IgD-negative memory B cell (primary cell): ENCODE measurements at regions not wholly inside any gene's neighbourhood (a gene's known extent, or its start where the extent isn't known, plus 50 kb on each side); places are given as distances from the start of the nearest gene placed in this dataset.

ENCODE experiments used
- H3K27ac Mint-ChIP-seq, 3 donors: one replicate each; pipeline ENCODE4 v1.8.0; 2020 to 2022; ENCODE audit warnings: mild to moderate bottlenecking in 3 of 3, mixed read lengths in 3 of 3, moderate library complexity in 1 of 3
- H3K27me3 Mint-ChIP-seq: one replicate; pipeline ENCODE4 v1.8.0; 2021; ENCODE audit warnings: mixed read lengths
- H3K36me3 Mint-ChIP-seq: one replicate; pipeline ENCODE4 v1.8.0; 2020; ENCODE audit warnings: mild to moderate bottlenecking, mixed read lengths
- H3K4me1 Mint-ChIP-seq, 3 donors: one replicate each; pipeline ENCODE4 v1.8.0; 2020 to 2022; ENCODE audit warnings: mixed read lengths in 3 of 3, mild to moderate bottlenecking in 1 of 3
- H3K4me3 Mint-ChIP-seq, 4 donors: one replicate each; pipeline ENCODE4 v1.8.0; 2020 to 2022; ENCODE audit warnings: mild to moderate bottlenecking in 4 of 4, mixed read lengths in 4 of 4, moderate library complexity in 3 of 4
- H3K9me3 Mint-ChIP-seq, 3 donors: one replicate each; pipeline ENCODE4 v1.8.0; 2020 to 2021; ENCODE audit warnings: mixed read lengths in 3 of 3, mild to moderate bottlenecking in 1 of 3

DNA sequence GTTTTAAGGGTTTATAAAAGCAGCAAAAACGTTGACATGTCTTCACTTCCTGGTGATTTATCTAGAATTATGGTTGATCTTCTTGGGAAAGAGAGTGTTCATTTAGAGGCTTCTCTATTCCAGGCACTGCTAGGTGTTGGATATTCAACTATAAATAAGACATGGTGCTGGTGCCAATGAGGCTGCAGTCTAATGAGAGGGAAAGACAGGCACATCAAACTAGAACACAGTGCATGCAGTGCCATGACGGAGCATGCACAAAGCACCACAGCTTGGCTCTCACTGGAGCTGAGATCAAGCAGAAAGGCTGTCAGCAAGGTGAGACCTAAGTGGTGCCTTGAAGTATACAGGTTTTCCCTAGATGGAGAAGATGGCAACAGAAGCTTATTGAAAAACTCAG is 126.5 kb downstream of the RMI1 start:
- Mint-ChIP-seq H3K4me1 (peaks cover 0 to 2% (median 0%) of the 10 kb centered on the region in 3 donors), H3K36me3 (no peaks in the 10 kb centered on the region), H3K27me3 (peaks cover 8% of the 10 kb centered on the region), H3K4me3 (no peak overlapping the region), H3K27ac (no peak overlapping the region), H3K9me3 (peaks cover 0 to 5% (median 4%) of the 10 kb centered on the region in 3 donors)

DNA sequence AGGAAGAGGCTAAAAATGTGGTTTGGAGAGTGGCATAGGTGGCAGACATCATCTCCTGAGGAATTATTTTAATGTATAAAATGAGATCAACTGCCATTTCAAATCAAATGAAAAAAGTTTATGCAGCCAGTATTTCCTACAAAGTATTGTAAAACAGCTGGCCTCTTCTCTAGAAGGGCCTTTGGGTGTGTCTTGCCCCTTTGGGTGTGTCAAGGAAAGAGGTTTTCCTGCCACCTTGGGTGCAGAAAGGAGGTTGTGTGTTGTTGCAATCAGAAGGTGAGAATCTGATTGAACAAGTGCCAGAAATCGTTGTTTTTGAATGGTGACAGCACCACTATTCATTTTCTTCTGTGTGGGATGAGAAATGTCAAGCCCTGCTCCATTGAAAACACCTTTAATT is 127.4 kb downstream of the RMI1 start:
- Mint-ChIP-seq H3K4me1 (peaks cover 0 to 2% (median 0%) of the 10 kb centered on the region in 3 donors), H3K27me3 (peaks cover 3% of the 10 kb centered on the region), H3K9me3 (peaks cover under 1 to 5% (median 4%) of the 10 kb centered on the region in 3 donors), H3K4me3 (no peak overlapping the region), H3K27ac (no peak overlapping the region), H3K36me3 (no peaks in the 10 kb centered on the region)

DNA sequence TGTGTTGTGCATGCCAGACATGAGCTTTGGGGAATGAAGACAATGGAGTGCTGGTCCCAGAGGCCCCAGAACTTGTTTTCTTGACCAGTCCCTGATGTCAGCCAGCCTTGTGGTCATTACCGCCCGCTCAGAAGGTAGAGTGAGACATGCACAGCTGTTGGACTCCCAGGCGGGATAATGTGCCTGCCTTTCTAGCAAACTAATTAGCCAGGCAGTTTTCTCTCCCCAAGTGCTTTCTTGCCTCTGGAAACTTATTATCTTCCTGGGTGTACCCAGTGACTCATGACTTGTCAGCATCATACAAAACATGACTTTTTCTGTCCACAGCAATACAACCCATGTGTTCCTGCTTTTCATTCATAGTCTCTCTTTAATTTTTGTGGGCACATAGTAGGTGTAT is 131.1 kb downstream of the RMI1 start:
- H3K27me3 Mint-ChIP-seq, result peaks cover 3% of the 10 kb centered on the region
- no peak overlapping the region for H3K27ac Mint-ChIP-seq
- peaks cover 8% of the 10 kb centered on the region in 3 donors for H3K9me3 Mint-ChIP-seq
- no peak overlapping the region for H3K4me3 Mint-ChIP-seq
- peaks cover 2% of the 10 kb centered on the region for H3K36me3 Mint-ChIP-seq
- peaks cover 0 to 2% (median 0%) of the 10 kb centered on the region in 3 donors for H3K4me1 Mint-ChIP-seq

DNA sequence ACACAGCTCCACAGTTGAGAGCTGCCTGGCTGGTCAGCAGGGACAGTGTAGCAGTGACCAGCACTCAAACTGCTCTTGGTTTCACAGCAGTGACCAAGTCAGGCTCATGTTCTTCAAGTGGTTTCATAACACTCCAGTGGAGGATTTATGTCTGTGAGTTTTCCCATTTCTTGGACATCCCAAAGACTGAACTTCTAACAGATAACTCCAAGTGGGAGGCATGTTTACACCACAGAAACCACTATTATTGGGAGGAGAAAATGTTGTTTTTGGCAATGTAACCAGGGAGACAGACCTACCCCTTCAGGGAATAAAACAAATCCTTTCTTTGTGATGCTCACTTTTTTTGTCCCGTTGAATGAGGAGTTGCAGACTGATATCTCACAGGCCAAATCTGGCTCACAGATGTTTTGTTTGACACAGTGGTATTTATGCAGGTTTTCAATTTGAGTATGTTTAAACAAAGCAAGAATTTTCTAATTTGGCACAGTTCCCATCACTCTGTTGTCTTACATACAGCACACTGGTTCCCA is 141.5 kb downstream of the RMI1 start:
- Mint-ChIP-seq H3K27me3 (peaks cover 4% of the 10 kb centered on the region), H3K4me3 (no peak overlapping the region), H3K27ac (no peak overlapping the region), H3K9me3 (peaks cover 2 to 6% (median 5%) of the 10 kb centered on the region in 3 donors), H3K36me3 (peaks cover 6% of the 10 kb centered on the region), H3K4me1 (peaks cover 0 to 2% (median 0%) of the 10 kb centered on the region in 3 donors)

DNA sequence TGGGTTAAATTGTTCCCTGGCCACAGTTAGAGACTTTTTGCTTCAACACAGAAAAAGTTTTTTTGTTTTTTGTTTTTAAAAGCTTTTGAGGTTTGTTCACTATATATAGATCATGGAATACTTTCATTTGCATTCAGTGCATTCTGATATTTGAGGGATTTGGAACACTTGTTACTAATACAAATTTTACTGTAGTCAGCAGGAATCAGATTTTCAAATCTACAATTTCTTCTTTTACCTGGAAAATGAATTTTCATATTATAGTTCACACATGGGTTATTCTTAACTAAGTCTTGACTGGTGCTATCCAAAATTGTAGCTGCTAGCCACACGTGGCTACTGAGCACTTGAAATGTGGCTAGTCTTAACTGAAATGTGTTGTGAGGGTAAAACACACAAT is 142.0 kb downstream of the RMI1 start:
- peaks cover 4% of the 10 kb centered on the region for H3K27me3 Mint-ChIP-seq
- peaks cover under 1 to 5% (median 2%) of the 10 kb centered on the region in 3 donors for H3K9me3 Mint-ChIP-seq
- no peak overlapping the region for H3K27ac Mint-ChIP-seq
- peaks cover 4% of the 10 kb centered on the region for H3K36me3 Mint-ChIP-seq
- H3K4me3 Mint-ChIP-seq, result no peak overlapping the region
- peaks cover 0 to 2% (median 0%) of the 10 kb centered on the region in 3 donors for H3K4me1 Mint-ChIP-seq

DNA sequence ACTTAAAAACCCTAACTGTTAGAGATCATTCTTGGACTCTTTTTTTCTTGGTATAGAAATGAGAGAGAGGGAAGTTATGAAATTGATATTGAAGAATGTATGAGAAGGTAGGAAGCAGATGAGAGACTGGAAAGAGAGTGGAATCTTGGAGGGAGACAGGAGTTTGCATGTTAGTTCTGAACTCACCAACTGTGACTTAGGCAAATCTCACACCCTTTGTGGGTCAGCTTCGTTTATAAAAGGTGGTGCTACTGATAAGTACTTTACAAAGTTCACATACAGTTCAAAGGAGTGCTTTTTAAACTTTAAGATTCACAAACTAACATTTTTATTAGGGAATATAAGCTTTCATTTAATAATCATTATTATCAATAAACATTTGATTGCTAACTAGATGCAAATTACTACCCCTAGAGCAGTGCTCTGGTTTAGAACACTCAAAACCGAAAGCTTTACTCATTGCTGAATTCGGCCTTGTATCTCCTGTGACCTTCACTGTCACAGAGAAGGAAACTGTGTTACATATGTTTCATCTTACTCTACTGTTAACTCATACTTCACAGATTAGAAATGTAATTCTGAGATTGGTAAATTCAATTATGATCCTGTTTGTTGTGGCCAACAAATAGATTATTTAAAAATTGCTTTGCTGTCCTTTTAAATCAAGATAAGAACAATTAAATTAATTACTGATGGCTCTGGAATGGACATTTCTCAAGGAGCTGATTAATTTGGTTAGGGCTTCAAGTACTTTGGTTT is 143.2 kb downstream of the RMI1 start:
- peaks cover 4% of the 10 kb centered on the region for H3K36me3 Mint-ChIP-seq
- no peak overlapping the region for H3K4me3 Mint-ChIP-seq
- peaks cover 0 to 2% (median 0%) of the 10 kb centered on the region in 3 donors for H3K4me1 Mint-ChIP-seq
- H3K9me3 Mint-ChIP-seq, result peaks cover 0 to 2% (median 2%) of the 10 kb centered on the region in 3 donors
- peaks cover 6% of the 10 kb centered on the region for H3K27me3 Mint-ChIP-seq
- no peak overlapping the region for H3K27ac Mint-ChIP-seq

DNA sequence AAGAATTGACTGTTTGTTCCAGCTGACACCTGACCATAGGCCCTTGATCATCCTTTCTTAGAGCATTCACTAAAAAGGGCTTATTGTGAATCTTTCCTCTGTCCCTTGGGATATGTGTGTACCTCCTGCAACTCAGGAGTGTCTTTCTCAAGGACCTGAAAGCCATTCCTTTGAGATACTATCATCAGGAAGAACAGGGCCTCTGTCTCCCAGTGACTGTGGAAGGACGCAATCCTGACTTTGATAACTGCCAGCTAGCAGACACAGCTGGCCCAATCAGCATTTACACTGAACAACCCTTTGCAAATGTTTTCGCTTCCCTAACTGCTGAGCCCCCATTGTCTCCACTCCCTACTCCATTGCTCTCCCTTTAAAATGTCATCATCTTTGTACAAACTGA is 144.4 kb downstream of the RMI1 start:
- Mint-ChIP-seq H3K4me1 (peaks cover 0 to 2% (median 0%) of the 10 kb centered on the region in 3 donors), H3K27ac (no peak overlapping the region), H3K4me3 (no peak overlapping the region), H3K36me3 (peaks cover 3% of the 10 kb centered on the region), H3K27me3 (peaks cover 6% of the 10 kb centered on the region), H3K9me3 (no peaks in the 10 kb centered on the region)

DNA sequence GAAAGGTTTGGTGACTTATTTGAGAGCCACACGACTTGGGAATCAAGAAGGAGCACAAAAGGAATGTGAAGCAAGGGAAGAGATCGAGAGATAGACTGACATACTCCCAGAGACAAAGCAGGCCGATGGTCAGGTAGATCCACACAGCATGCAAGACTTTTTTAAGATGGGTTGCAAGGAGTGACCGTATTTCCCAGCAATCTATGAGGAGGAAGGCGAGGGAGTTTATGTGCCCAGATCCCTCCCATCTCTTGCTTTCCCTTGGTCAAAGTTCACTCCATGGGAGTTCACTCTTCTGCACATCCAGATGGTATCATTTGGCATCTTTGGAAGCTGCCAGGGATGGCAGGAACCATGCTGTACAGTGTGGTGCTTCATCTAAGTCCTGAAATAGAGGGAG is 148.9 kb downstream of the RMI1 start:
- Mint-ChIP-seq H3K4me3 (no peak overlapping the region), H3K9me3 (peaks cover 0 to 1% (median 0%) of the 10 kb centered on the region in 3 donors), H3K4me1 (no peaks in the 10 kb centered on the region), H3K27ac (no peak overlapping the region), H3K36me3 (peaks cover 5% of the 10 kb centered on the region), H3K27me3 (peaks cover 3% of the 10 kb centered on the region)

DNA sequence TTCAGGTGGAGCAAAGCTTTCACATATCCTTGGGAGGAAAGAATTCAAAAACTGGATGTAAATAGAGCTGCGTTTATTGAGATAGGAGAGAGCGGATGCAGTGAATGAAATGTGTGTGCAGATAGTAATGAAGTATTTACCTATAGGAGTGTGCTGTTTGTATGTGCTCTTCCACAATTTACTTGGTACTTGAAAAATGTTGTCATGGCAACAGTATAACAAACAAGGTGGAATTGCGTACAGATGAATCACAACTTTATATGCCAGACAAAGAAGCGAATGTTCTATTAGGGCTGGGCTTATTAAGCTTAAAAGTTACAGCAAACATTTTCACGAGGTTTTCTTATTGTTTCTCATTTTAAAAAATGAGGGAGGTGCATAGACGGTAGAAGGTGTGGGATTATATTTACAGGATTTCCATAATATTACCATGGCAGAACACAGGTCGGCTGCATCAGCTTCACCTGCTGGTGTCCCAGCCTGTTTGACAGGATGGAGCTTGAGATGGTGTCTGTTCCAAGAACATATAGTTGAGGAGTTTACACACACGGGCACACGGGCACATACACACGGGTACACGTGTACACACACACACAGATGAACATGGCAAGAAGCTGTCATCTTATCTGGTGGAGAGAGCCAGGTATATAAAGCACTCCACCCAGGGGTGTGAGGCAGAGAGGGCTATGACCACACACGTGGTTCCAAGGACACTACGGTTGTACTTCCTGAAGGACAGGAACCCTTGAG is 155.7 kb downstream of the RMI1 start:
- H3K36me3 Mint-ChIP-seq, result peaks cover 2% of the 10 kb centered on the region
- H3K27me3 Mint-ChIP-seq, result peaks cover 16% of the 10 kb centered on the region
- H3K4me3 Mint-ChIP-seq, result no peak overlapping the region
- peaks cover 0 to 5% (median 0%) of the 10 kb centered on the region in 3 donors for H3K9me3 Mint-ChIP-seq
- H3K4me1 Mint-ChIP-seq, result peaks cover 10 to 17% (median 11%) of the 10 kb centered on the region in 3 donors
- H3K27ac Mint-ChIP-seq, result peak overlapping the region in 1 of 3 donors; percentile 32

DNA sequence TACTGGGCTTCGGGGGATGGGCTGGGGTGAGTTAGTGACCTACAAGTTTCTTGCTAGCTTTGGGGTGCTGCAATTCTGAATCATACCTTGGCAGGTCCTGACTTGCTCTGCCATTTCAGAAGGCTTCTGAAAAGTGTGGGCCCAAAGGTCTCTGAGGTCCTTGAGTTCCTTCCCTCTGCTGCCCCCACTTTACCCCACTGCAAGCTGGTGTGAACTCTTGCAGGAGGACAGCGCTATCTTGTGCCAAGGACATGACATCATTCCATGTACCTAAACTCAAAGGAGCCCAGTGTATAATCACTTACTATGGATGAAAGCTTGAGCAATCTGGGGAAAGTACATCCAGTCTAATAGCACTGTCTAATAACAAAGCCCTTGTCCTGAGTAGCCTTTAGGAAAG is 157.4 kb downstream of the RMI1 start:
- Mint-ChIP-seq H3K36me3 (no peaks in the 10 kb centered on the region), H3K4me1 (peaks cover 10 to 17% (median 11%) of the 10 kb centered on the region in 3 donors), H3K27me3 (peaks cover 27% of the 10 kb centered on the region), H3K27ac (no peak overlapping the region), H3K9me3 (peaks cover 0 to 4% (median 0%) of the 10 kb centered on the region in 3 donors), H3K4me3 (no peak overlapping the region)

DNA sequence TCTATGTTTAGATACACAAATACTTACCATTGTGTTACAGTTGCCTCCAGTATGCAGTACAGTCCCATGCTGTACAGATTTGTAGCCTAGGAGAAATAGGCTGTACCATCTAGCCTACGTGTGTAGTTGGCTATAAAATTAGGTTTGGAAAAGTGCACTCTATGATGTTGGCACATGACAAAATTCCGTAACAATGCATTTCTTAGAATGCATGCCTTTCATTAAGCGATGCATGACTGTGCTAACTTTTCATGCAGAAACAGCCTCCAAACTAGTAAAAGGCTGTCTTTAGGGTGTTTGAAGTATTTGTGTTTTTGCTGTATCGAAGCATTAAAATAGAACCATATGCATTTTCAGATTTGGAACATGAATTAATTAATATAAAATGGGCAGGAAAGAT is 157.9 kb downstream of the RMI1 start:
- H3K36me3 Mint-ChIP-seq, result no peaks in the 10 kb centered on the region
- H3K27ac Mint-ChIP-seq, result no peak overlapping the region
- peaks cover 0 to 4% (median 0%) of the 10 kb centered on the region in 3 donors for H3K9me3 Mint-ChIP-seq
- peaks cover 29% of the 10 kb centered on the region for H3K27me3 Mint-ChIP-seq
- peaks cover 10 to 17% (median 11%) of the 10 kb centered on the region in 3 donors for H3K4me1 Mint-ChIP-seq
- H3K4me3 Mint-ChIP-seq, result no peak overlapping the region

DNA sequence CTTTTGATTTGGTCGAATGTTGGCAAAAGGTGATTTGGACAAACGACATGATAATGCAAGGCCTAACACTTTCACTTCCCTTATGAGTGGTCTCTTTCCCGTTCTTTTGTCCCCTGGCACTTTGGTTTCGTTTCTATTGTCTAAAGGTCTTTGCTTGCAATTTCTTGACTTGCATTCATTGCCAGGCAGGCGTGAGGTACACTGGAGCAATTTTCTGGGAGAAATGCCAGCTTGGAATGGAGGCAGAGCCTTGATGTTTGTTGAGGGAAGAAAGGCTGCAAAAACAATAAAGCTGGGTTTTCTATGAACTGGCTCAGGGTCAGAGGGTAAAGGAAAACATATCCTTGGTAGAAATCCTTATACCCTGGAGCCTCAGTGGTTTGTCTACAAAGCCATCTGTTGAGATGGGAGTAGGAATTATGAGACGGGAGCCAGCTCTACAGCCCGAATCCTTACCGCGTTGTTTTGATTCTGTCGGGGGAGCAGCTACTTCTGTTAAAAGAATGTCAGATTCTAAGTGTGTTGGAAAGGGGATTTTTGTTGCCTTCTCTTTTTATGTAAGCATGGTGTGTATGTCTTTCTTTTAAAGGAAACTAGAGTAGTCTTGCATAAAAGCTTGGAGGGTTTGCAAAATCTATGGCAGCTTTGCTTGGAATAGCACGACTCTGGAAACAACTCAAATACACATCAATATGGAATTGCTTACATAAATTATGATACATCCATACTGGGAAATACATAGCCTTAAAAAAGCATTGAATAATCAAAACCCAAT is 158.9 kb downstream of the RMI1 start:
- Mint-ChIP-seq H3K27me3 (peaks cover 32% of the 10 kb centered on the region), H3K36me3 (no peaks in the 10 kb centered on the region), H3K27ac (no peak overlapping the region)

DNA sequence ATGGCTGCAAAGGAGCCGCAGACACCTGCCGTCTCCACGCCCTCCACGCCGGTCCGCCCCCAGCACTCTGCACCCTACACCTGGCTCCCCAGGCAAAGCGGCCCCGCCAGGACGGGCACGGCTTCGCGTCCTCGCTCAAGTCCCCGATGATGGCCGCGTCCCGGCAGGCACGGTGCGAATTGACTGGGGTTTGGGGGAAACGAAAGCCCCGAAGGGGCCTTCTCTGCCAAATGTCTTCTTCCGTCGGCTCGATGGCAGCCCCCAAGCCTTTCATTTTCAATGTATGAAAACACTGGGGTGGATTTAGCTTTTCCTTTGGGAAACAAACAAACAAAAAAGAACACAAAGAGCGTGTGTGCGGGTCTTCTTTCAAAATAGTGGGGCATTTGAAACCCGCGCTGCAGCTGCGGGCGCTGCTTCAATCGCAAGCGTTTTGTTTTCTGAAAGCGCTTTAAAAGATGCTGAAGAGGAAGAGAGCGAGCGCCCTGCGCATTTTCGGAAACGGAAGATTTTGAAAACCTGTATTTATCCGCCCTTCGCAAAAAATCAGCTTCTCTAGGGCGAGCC is 160.0 kb downstream of the RMI1 start:
- peaks cover 10 to 17% (median 11%) of the 10 kb centered on the region in 3 donors for H3K4me1 Mint-ChIP-seq
- peaks cover 0 to 4% (median 0%) of the 10 kb centered on the region in 3 donors for H3K9me3 Mint-ChIP-seq
- peak overlapping the region; percentile 54 to 91 (median 83) for H3K4me3 Mint-ChIP-seq
- no peaks in the 10 kb centered on the region for H3K36me3 Mint-ChIP-seq
- H3K27ac Mint-ChIP-seq, result no peak overlapping the region
- peaks cover 35% of the 10 kb centered on the region for H3K27me3 Mint-ChIP-seq

More for the DNA sequence above, 158.9 kb downstream of the RMI1 start:
- peaks cover 0 to 4% (median 0%) of the 10 kb centered on the region in 3 donors for H3K9me3 Mint-ChIP-seq
- H3K4me1 Mint-ChIP-seq, result peaks cover 10 to 17% (median 11%) of the 10 kb centered on the region in 3 donors
- peak overlapping the region; percentile 9 to 86 (median 31) for H3K4me3 Mint-ChIP-seq

DNA sequence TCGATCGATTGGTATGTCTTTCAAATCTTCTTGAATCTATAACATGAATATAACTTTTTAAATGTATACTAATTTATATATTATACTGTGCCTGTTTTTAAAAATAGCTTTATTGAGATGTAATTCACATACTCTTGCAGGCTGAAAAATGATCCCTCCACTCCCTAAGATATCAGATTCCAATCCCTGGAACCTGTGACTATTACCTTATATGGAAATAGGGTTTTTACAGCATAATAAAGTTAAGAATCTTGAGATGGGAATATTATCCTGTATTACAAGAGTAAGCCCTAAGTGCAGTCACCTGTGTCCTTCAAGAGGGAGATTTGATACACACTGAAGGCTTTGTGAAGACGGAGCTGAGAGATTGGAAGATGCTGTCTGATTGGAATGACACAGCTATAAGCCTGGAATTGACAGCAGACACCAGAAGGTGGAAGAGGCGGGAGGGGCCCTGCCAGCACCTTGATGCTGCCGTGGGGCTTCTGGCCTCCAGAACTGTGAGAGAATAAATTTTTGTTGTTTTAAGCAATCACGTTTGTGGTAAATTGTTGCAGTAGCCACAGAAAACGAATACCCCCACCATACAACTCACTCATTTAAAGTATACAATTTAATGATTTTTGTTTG is 161.3 kb downstream of the RMI1 start:
- H3K27me3 Mint-ChIP-seq, result peaks cover 35% of the 10 kb centered on the region
- H3K36me3 Mint-ChIP-seq, result no peaks in the 10 kb centered on the region
- peak overlapping the region in 1 of 4 donors; percentile 63 for H3K4me3 Mint-ChIP-seq
- peaks cover 10 to 17% (median 11%) of the 10 kb centered on the region in 3 donors for H3K4me1 Mint-ChIP-seq
- no peak overlapping the region for H3K27ac Mint-ChIP-seq
- H3K9me3 Mint-ChIP-seq, result peaks cover 0 to 4% (median 0%) of the 10 kb centered on the region in 3 donors
